ENCODE measurements at regions not wholly inside any gene's neighbourhood (a gene's known extent, or its start where the extent isn't known, plus 50 kb on each side); places are given as distances from the start of the nearest gene placed in this dataset.

DNA sequence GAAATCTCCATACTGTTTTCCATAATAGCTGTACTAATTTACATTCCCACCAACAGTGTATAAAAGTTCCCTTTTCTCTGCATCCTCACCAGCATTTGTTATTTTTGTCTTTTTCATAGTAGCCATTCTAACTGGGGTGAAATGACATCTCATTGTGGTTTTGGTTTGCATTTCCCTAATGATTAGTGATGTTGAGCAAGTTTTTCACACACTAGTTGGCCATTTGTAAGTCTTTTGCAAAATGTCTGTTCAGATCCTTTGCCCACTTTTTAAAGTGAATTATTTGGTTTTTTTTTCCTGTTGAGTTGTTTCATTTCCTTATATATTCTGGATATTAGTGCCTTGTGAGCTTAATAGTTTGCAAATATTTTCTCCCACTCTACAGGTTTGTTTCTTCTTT lies 101.0 kb upstream of the NFE2L3 start:
- intact Hi-C loops (cut with DNase I), result no loop called here
- Histone ChIP-seq H3K4me1 (no peaks in the 10 kb centered on the region), H3K9me3 (peaks cover 10% of the 10 kb centered on the region), H3K27me3 (ENCODE audit: low read depth) (no peaks in the 10 kb centered on the region), H3K36me3 (no peaks in the 10 kb centered on the region), H3K4me3 (no peak overlapping the region), H3K27ac (no peak overlapping the region)
- DNase-seq (no peak), ATAC-seq (no peak)
- no peak for TF ChIP-seq CTCF (IDR thresholded peaks at IDR 0.05)

DNA sequence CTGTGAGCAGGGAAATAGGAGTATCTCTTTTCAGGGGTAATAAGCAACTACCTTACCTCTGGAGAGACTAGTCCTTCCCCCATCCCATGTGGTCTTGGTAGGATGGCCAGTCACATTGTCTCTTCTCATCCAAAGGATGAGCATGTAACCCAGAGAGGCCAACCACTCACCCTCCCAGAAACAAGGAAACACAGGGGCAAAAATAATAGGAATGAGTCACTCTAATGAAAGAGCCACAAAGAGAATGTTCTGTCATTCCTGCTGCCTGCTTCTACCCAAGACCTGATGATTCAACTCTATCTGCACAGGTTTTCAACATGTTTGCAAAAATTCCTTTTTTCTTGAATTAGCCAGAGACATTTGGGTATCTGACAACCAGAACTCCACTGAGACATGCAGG lies 99.3 kb upstream of the NFE2L3 start:
- no peaks in the 10 kb centered on the region for H3K4me1 ChIP-seq
- no peak overlapping the region for H3K4me3 ChIP-seq
- intact Hi-C loops (cut with DNase I), result no loop called here
- DNase-seq, result no peak
- no peak for ATAC-seq
- no peaks in the 10 kb centered on the region for H3K36me3 ChIP-seq
- no peak for TF ChIP-seq CTCF (IDR thresholded peaks at IDR 0.05)
- H3K27me3 ChIP-seq (ENCODE audit: low read depth), result peaks cover 5% of the 10 kb centered on the region
- peaks cover 10% of the 10 kb centered on the region for H3K9me3 ChIP-seq
- no peak overlapping the region for H3K27ac ChIP-seq

GRCh38 chr7:26054386-26054785 lies 97.6 kb upstream of the NFE2L3 start:
- H3K36me3 ChIP-seq, result no peaks in the 10 kb centered on the region
- DNase-seq (no peak), ATAC-seq (no peak)
- H3K27ac ChIP-seq, result no peak overlapping the region
- H3K4me1 ChIP-seq, result no peaks in the 10 kb centered on the region
- no peak overlapping the region for H3K4me3 ChIP-seq
- H3K9me3 ChIP-seq, result peaks cover 10% of the 10 kb centered on the region
- peaks cover 5% of the 10 kb centered on the region for H3K27me3 ChIP-seq (ENCODE audit: low read depth)
- intact Hi-C loops (cut with DNase I), result no loop called here
- no peak for TF ChIP-seq CTCF (IDR thresholded peaks at IDR 0.05)

DNA sequence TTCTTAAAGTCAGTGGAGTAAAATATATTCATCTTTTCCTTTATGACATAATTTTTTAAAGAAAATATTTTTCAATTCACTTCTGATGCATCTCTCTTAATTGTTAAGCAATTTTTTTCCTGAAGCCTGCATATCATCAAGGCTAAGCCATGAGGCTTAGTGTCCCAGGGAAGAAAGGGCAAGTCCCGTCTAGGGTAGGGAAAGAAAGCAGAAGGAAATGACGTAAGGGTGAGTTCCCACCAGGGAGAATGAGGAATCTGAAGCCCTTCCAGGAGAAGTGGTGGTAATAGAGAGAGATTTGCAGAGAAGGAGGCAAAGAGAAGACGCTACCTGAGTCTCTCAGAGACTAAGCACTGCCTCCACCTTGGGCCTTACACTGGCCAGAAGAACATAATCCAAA lies 96.8 kb upstream of the NFE2L3 start:
- intact Hi-C loops (cut with DNase I), result no loop called here
- no peak for TF ChIP-seq CTCF (IDR thresholded peaks at IDR 0.05)

DNA sequence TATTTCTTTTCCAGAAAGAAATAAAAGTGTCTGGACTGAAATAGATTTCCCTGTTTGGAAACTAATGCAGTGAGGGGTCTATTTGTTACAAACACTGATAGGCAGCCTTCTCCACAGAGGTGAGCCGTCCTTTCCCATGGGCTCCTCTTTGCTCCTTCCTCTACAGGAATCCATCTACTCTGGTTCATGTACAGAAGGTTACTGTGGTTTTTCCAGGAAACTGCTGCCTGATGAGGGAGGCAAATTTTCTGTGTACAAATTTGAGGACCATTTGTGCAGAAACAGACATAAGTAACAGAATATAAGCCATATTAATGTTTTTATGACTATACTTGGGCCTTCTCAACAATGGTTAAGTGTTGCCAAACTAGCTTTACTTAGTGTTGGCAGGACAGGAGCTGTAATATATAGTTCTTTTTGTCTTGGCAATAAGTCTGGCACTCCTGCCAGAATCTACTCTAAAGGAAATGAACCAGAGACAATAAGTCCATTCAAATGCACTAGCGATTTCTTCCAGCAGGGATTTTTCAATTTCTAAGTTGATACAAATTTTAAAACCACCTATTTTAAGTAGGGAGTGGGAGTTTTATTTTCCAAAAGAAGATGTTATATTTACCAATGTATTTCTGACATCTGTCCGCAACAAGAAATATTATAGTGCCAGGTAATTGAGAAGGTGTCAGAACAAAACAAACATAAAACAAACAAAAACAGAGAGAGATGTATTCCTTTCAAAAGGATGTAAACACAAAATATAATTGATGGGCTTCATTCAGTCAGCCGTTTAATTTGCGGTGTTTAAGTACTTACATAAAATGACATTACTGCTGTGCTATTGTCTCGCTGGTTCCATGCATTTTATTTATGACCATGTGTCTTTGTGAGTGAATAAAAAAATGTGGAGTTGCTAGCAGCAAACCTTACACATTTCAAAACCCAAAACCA lies 91.0 kb upstream of the NFE2L3 start:
- DNase-seq (no peak), ATAC-seq (no peak)
- TF ChIP-seq CTCF (IDR thresholded peaks at IDR 0.05), result no peak
- no peaks in the 10 kb centered on the region for H3K36me3 ChIP-seq
- no peaks in the 10 kb centered on the region for H3K9me3 ChIP-seq
- no peaks in the 10 kb centered on the region for H3K4me1 ChIP-seq
- H3K27me3 ChIP-seq (ENCODE audit: low read depth), result peaks cover 9% of the 10 kb centered on the region
- no peak overlapping the region for H3K27ac ChIP-seq
- intact Hi-C loops (cut with DNase I), result loop anchor here (5.0 kb wide), 1 partner anchor 159 kb away; no protein-coding TSS in a partner anchor
- no peak overlapping the region for H3K4me3 ChIP-seq

More for the DNA sequence above, 96.8 kb upstream of the NFE2L3 start:
- H3K9me3 ChIP-seq, result peaks cover 10% of the 10 kb centered on the region
- peaks cover 5% of the 10 kb centered on the region for H3K27me3 ChIP-seq (ENCODE audit: low read depth)
- H3K27ac ChIP-seq, result no peak overlapping the region
- no peak for ATAC-seq
- no peaks in the 10 kb centered on the region for H3K36me3 ChIP-seq
- no peaks in the 10 kb centered on the region for H3K4me1 ChIP-seq
- H3K4me3 ChIP-seq, result no peak overlapping the region
- DNase-seq, result no peak

Data from lower lobe of right lung (tissue), 2 donors.